HUDEP-2 (cell line): ENCODE measurements at regions not wholly inside any gene's neighbourhood (a gene's known extent, or its start where the extent isn't known, plus 50 kb on each side); places are given as distances from the start of the nearest gene placed in this dataset.
"Not testable (repeated sequence)": the region's sequence is repeated elsewhere in the genome, so short reads cannot be mapped to it uniquely, and the experiment has no call there.

ENCODE experiments used
- DNase-seq, 76 experiments: peaks; one replicate each; lab custom pipeline; 2025; ENCODE audit not compliant: unreplicated experiment in 76 of 76; lab: John Stamatoyannopoulos, UW

DNA sequence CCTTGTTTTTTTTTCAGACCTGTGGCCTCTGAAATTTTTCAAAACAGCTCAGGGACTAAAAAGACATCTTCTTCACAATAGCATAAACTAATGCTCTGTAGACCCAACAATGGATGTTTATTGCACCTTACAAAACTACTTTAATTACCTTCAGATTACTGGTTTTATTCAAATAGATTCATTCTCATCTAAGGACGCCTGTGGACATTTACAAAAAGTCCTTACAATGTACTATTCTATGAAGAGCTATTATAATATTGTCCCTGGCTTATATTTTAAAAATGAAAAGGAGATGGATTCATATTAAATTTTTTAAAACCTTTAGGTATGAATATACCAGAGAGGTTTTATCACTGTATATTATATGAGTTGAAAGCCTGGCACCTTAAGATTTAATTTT lies 238.4 kb upstream of the NR5A2 start:
- no peak for DNase-seq

DNA sequence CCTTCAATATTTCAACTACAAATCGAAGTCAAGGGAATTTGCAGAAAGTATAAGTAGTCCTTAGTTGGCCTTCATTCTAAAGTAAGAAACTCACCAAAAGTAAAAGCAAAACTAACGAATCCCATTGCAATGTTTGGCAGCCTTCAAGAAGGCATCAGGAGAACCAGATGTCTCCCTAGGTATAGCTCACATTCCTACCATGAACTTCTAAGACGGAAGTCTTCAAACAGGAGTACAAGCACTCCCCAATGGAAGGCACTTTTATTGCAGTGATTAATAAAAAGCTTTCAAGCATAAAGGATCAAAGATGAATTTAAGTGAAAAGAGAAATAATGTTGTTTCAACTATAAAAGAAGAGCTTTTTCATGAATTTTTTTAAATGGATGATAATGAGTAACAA lies 236.0 kb upstream of the NR5A2 start:
- no peak for DNase-seq

DNA sequence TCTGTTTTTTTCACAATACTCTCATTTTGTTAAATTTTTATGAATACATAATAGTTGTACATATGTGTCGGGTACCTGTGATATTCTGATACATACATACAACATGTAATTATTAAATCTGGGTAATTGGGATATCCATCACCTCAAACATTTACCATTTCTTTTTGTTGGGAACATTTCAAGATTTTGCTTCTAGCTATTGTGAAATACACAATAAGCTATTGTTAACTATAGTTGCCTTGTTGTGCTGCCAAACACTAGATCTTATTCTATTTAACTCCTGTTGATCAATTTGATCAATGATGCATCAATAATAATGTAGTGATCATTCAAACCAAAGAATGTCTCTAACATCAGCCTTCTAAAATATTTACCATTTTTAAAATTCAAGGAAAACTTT lies 234.6 kb upstream of the NR5A2 start:
- no peak for DNase-seq

DNA sequence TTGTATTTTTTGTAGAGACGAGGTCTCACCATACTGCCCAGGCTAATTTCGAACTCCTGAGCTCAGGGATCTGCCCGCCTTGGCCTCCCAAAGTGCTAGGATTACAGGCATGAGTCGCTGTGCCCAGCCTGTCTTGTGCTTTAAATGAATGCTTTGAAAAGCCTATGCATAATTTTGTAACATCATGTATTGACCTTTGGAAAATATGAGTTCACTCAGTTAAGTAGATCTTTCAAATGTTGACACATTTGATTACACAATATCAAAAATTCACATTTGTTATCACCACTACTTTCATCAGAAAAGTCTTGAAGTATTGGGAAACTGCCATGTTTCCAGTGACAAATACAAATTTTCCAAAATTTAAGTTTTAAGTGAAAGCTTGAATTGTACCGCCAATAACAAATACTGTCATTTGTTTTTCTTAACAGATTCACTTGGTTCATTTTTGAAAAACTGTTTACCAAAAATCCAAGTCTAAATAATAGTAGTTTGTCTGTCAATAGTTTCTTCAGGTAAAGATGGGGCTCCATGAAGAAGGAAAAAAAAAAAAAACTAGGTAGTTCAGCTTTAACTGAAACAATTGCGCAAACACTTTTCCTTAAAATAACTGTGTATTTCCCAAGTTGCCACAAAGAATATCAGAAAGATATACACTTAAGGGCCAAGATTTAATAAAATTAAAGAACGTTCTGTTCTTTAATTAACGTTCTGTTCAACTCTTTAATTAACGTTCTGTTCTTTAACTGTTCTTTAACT lies 233.2 kb upstream of the NR5A2 start:
- DNase-seq: no peak

DNA sequence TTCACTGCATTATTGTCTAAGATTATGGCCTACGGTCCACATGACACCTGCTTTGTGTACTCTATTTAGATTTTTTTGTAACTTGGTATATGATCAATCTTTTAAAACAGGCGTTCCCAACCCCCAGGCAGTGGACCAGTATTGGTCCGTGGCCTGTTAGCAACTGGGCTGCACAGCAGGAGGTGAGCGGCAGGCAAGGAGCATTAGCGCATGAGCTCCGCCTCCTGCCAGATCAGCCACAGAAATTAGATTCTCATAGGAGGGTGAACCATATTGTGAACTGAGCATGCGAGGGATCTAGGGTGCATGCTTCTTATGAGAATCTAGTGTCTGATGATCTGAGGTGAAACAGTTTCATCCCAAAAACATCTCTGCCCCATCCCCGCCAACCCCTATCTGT lies 228.4 kb upstream of the NR5A2 start:
- DNase-seq: peak in 1 of 76 experiments; percentile 7

DNA sequence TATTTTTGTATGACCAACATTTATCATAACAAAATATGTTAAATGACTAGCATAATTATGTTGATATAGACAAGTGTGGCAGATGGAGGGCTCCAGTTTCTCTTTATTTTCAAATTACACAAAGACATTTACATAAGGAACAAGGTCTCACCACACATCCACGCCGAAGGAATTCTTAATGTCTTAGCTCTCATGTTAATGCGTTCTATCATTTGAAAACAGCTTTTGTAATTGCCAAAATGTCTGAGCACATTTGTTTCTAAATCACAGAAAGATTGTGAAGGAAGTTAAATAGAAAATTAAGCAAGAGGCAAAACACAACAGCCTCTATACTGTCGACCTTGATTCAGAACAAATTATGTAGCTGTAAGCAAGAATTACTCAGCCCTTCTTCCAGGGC lies 223.0 kb upstream of the NR5A2 start:
- no peak for DNase-seq

DNA sequence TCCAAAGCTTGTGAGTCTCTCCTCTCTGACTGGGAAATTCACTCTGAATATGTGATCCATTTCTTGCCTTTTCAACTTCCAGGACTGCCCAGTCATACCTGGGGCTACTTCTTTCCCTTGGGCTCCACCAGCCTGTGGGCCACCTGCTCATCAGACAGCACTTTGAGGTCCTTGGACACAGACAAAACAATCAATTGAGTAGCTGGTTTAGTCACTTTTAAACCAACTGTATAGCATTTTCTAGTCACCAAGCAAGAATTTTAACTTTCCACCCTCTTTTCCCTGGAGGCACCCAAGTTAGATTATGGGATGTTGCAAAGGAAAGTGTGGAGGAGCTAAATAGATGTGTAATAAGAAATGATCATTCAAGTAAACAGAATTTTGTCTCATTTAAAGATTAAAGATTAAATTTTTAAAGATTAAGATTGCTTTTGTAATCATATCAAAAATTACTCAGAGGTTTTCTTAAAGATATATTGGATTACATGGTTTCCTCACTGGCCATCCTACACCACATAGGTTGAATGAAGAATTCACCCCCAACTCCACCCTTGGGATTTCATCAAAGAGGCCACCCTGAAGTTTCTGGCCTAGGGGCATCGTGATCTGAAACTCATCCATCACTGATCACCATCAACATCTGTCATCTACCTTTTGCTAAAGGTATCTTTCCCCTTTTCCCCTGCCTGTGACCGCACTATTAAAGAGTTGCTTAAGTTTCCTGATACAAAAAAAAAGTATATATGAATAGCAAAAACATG lies 219.2 kb upstream of the NR5A2 start:
- DNase-seq: no peak

DNA sequence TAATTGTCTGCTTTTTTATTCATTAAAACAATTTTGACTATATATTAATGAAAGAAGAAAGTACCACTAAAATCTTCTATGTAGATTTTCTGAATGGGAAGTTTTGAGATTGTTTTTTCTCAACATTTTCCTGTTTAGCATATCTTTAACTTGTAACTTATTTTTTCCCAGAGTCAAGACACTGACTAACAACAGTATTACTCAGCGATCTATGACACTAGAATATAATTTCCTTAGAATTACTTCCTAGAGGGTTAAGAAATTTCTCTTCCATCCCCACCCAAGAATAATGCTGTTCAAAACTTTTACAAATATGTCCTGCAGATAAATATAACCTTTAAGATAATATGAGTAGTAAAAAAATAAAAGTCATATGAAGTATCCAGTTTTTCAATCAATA lies 218.2 kb upstream of the NR5A2 start:
- no peak for DNase-seq

DNA sequence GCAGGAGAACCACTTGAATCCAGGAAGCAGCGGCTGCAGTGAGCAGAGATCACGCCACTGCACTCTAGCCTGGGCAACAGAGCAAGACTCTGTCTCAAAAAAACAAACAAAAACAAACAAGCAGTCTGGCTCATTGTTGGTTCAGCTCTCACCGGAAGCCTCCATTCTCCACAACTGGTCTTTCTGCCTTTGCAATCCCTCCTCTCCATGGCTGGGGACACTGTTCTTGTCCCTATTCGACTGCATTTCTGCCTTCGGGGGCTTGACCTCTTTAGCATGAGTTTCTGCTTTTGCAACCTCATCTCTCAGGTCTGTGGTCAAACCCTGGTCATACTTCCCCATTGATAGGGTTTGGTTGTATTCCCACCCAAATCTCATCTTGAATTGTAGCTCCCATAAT lies 216.3 kb upstream of the NR5A2 start:
- DNase-seq: no peak

DNA sequence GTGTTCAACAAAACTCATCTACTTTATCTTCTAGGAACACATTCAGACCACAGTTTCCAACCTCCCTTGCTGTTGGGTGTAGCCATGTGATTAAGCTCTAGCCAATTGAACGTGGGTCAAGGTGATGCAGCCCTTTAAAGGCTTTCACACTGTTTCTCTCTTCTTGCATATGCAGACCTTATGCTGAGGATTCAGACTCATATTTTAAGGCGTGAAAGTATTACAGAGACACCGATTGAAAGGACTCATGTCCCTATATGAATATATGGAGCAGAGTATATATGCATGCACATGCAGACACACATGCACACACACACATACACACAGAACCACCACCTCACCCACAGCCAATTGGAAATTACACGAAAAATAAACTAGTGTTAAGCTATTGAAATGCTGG lies 214.3 kb upstream of the NR5A2 start:
- no peak for DNase-seq

DNA sequence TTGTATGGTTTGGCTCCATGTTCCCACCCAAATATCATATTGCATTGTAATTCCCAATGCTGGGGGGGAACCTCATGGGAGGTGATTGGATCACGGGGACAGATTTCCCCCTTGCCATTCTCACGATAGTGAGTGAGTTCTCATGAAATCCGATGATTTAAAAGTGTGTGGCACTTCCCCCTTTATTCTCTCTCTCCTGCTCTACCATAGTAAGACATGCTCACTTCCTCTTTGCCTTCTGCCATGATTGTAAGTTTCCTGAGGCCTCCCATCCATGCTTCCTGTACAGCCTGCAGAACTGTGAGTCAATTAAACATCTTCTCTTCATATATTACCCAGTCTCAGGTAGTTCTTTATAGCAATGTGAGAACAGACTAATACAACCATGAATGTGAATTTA lies 211.6 kb upstream of the NR5A2 start:
- DNase-seq: no peak

DNA sequence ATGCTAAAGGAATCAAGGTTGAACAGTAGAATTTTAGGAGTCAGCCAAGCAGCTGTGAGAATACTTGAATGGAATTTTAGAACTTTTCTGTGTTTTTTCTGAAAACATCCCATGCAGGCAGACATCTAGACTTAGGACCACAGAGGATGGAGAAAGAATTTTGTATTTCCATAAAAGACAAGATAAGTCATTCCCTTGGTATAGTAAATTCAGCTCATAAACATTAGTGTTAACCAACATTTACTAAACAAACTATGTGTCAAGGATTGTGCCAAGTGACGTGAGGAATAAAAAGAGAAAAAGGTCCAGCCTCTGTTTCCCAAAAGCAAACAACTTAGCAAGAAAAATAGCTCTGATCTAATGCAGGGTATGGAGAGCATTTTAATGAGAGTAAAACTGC lies 210.2 kb upstream of the NR5A2 start:
- DNase-seq: no peak

DNA sequence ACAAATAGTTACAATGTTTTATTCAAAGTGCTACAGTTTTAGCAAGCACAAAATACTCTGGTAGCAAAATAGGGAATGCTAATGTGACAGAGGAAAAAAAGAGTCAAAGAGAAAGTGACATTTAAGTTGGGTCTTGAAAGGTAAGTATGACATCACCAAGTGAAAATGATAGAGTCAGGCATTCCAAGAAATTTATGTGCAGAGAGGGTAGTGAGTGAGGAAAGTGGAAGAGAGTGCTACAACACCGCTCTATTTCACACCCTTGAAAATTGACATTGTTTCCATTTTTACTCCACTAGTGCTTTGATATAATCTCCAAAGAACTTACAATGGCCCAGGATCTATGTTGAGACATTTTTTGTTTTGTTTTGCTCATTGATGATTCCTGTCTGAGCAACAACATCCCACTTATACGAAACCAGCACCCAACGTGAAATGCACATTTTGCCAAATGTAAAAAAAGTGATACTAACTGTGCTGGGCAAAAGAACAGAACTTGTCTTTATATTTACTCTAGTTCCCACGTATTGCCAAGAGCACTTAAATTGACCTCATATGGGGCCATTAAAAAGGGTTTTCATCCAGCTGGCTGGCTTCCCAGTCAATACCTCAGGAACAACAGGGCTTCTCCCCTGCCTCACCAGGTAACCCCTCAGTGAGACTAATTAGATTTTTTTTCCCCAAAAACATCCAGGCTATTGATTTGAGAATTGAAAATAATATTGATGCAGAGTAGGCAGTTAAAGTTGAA lies 206.3 kb upstream of the NR5A2 start:
- no peak for DNase-seq

DNA sequence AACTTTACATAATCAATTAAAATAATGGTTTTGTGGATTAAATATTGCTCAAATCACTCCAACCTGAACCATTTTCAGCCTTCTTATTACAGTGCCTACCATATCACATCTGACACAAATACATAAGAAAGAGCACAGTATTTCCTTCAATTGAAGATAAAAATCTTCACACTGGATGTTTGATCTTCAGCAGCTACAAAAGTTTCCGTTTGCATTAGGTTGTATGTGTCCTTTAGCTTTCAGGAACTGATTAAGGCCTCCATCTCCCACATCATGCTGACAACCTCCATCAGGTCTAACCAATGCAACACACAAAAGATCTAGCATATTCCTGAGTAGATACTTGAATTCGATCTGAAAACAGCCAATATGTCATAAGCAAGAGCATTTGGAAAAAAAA lies 195.1 kb upstream of the NR5A2 start:
- no peak for DNase-seq

DNA sequence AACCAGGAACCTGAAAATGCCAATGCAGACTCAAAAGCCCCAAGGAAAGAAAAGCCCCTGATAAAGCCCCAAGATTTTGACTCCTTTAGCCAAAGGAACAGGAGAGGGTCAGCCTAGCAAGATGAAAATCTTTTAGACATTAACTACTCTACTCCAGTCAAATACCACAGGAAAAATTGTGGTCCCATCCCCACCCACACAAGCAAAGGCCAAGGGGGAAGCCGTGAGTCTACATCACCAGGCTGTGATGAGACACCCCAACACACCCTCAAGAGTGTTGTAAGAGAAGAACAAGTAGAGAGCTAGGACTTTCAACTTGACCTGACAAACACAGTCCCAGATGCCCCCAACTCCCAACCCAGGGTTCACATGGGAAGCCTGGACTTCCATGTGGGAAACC lies 192.8 kb upstream of the NR5A2 start:
- no peak for DNase-seq

DNA sequence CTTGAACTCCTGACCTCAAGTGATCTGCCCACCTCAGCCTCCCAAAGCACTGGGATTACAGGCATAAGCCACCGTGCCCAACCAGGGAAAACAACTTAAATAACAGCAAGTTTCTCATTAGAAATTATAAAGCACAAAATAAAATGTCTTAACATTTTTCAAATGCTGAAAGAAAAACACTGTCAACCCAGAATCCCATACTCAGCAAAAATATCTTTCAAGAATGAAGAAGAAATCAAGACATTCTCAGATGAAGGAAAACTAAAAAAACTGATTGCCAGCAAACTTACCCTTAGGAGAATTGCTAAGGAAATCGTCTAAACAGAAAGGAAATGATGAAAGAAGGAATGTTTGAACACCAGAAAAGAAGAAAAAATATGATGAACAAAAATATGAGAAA lies 191.1 kb upstream of the NR5A2 start:
- DNase-seq: no peak

DNA sequence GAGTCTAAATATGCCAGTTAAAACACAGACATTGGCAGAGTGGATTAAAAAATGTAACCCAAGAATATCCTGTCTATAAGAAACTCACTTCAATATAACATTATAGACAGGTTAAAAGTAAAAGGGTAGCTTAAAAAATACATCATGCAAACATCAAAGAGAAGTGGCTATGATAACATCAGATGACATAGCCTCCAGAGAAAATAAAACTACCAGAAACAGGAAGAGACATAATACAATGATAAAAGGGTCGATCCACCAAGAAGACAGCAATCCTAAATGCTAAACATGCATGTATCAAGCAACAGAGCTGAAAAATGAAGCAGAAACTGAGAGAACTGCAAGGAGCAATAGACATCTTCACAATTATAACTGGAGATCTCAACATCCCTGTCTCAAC lies 190.2 kb upstream of the NR5A2 start:
- no peak for DNase-seq

DNA sequence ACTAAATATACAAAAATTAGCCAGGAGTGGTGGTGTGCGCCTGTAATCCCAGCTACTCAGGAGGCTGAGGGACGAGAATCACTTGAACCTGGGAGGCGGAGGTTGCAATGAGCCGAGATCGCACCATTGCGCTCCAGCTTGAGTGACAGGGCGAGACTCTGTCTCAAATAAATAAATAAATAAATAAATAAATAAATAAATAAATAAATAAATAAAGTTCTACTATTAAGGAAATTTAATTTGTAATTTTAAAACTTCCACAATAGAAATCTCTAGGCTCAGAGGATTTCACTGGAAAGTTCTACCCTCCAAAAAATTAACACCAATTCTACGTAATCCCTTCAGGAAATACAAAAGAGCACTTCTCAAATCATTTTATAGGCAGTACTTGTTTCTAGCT lies 187.9 kb upstream of the NR5A2 start:
- DNase-seq: not testable (repeated sequence)

DNA sequence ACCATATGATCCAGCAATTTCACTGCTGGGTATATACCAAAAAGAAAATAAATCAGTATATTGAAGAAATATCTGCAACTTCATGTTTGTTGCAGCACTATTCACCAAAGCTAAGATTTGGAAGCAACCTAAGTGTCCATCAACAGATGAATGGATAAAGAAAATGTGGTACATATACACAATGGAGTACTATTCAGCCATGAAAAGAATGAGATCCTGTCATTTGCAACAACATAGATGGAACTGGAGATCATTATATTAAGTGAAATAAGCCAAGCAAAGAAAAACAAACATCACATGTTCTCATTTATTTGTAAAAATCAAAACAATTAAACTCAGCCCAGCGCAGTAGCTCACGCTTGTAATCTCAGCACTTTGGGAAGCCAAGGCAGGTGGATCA lies 184.4 kb upstream of the NR5A2 start:
- DNase-seq: not testable (repeated sequence)

DNA sequence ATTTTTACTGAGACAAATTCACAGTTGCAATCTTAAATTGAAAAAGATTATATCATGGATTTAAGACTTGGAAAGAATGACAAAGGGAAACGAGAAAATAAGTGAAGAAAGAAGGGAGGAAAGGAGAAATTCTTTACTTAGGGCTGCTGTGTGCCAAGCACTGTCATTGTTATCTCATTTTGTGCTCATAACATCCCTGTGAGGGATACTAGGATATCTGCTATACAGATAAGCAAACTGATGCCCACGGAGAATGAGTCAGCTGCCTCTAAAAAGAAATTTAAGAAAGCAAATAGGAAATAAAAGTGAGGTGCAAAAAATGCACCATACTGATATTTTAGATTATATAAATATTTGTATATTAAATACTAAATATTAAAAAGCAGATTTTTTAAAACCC lies 183.6 kb upstream of the NR5A2 start:
- peak in 3 of 76 experiments; percentile 5 to 11 (median 9) for DNase-seq

DNA sequence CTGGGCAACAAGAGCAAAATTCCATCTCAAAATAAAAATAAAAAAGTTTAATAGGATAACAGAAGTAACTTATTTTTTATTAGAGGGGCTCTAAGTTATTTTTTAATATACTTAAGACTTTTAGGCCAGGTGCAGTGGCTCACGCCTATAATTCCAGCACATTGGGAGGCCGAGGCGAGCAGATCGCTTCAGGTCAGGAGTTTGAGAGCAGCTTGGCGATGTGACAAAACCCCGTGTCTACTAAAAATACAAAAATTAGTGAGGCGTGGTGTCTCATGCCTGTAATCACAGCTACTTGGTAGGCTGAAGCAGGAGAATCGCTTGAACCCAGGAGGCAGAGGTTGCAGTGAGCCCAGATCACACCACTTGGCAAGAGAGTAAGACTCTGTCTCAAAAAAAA lies 180.5 kb upstream of the NR5A2 start:
- DNase-seq: no peak
